Thymus (tissue), 11 donors: ENCODE measurements at regions not wholly inside any gene's neighbourhood (a gene's known extent, or its start where the extent isn't known, plus 50 kb on each side); places are given as distances from the start of the nearest gene placed in this dataset.

Experiments
- DNase-seq, 9 donors: peaks; one replicate each; pipeline ENCODE4 v3.0.0-alpha.2; 2013; ENCODE audit warnings: low spot score in 9 of 9, low read depth in 6 of 9, missing footprints in 1 of 9
- H3K27ac ChIP-seq, 2 donors: one replicate each; pipeline ENCODE4 v1.5.1; 2013; ENCODE audit warnings: control low read depth in 1 of 2, low read depth in 1 of 2, low read length in 1 of 2, mild to moderate bottlenecking in 1 of 2, moderate library complexity in 1 of 2
- H3K27me3 ChIP-seq, 2 donors: one replicate each; pipeline ENCODE4 v1.5.1; 2013; ENCODE audit warnings: low read length in 1 of 2; ENCODE audit not compliant: control insufficient read depth in 2 of 2, insufficient read depth in 1 of 2
- H3K36me3 ChIP-seq, 2 donors: one replicate each; pipeline ENCODE4 v1.5.1; 2013; ENCODE audit warnings: low read length in 1 of 2, mild to moderate bottlenecking in 1 of 2, moderate library complexity in 1 of 2; ENCODE audit not compliant: control insufficient read depth in 2 of 2, insufficient read depth in 2 of 2
- H3K4me1 ChIP-seq, 2 donors: one replicate each; pipeline ENCODE4 v1.5.1; 2013; ENCODE audit warnings: low read length in 2 of 2; ENCODE audit not compliant: control insufficient read depth in 2 of 2, insufficient read depth in 2 of 2
- H3K4me3 ChIP-seq, 2 donors: one replicate each; pipeline ENCODE4 v1.5.1; 2013; ENCODE audit warnings: low read length in 2 of 2, control low read depth in 1 of 2, mild to moderate bottlenecking in 1 of 2
- H3K9me3 ChIP-seq, 2 donors: one replicate each; pipeline ENCODE4 v1.5.1; 2013; ENCODE audit warnings: low read length in 1 of 2, mild to moderate bottlenecking in 1 of 2; ENCODE audit not compliant: control insufficient read depth in 2 of 2, insufficient read depth in 1 of 2
- WGBS: extraction: QIAGEN DNeasy Blood & Tissue Kit; methylation state at CpG from one replicate; pipeline ENCODE4 v1.1.7; 2013; 5-methylcytosine and 5-hydroxymethylcytosine counted together
- donor health status: healthy.

DNA sequence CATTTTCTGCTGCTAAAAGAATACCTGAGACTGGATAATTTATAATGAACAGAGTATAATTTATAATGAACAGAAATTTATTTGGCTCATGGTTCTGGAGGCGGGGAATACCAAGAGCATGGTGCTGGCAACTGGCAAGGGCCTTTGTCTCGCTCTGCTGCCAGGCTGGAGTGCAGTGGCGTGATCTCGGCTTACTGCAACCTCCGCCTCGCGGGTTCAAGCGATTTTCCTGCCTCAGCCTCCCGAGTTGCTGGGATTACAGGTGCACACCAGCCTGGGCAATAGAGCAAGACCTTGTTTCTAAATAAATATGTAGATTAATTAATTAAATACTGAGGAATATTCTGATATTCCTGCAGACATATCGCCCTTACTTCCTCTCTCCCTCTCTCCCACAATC is 1610.8 kb downstream of the SUCLG1 start:
- Histone ChIP-seq H3K4me3 (no peak overlapping the region), H3K27me3 (no peaks in the 10 kb centered on the region), H3K4me1 (no peaks in the 10 kb centered on the region), H3K9me3 (no peaks in the 10 kb centered on the region), H3K27ac (no peak overlapping the region), H3K36me3 (no peaks in the 10 kb centered on the region)
- DNase-seq, result no peak
- WGBS, result 94% methylated on average over 10 of the region's 10 CpGs

DNA sequence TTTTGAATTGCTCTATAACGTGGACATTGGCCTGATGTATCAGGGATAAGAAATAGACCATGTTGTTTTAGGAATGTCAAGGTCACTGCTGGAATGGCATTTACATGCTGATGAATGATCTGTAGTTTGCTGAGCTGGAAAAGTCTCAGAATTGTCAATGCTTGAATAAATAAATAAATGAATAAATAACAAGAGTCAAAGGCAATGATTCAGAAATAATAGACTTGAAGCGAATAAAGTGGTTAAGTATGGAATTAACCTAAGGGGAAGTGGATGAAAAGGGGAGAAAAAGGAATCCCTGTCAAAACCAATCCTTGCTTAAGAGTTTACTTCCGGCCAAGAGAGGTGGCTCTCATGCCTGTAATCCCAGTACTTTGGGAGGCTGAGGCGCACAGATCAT is 1620.0 kb downstream of the SUCLG1 start:
- H3K4me3 ChIP-seq, result no peak overlapping the region
- H3K27ac ChIP-seq, result no peak overlapping the region
- DNase-seq, result no peak
- H3K4me1 ChIP-seq, result no peaks in the 10 kb centered on the region
- no peaks in the 10 kb centered on the region for H3K36me3 ChIP-seq
- H3K9me3 ChIP-seq, result no peaks in the 10 kb centered on the region
- 93% methylated on average over 4 of the region's 4 CpGs for WGBS
- no peaks in the 10 kb centered on the region for H3K27me3 ChIP-seq

DNA sequence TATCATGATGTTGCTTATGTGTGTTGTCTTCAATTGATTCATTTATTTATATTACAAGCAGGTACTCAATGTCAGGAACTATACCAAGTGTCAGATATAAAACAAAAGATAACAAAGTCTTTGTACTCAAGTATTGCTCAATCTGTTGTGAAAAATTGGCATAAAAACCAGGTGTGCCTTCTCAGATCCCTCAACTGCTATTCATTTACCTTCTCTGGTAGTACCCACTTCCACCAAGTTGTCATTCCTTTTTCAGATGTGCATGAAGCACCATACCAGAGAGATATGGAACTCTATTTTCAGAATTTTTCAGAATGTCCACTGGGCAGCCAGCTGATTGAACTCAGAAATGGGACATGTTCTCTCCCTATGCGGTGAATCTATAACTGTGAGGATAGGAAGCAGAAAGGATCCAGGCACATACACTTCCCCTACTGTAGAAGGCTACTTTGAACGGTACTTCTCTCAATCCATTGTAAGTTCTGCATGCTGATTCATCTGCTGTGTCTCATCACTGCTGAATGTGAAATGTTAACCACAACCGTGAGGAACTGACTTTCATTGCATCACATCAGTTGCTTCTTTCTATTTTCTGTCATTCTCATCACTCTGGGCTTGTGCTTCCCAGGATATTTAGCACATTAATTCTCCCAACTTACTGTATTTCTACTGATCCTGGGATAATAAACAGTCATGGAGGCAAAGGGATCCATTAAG is 1621.3 kb downstream of the SUCLG1 start:
- WGBS, result 64% methylated on average over 3 of the region's 3 CpGs
- Histone ChIP-seq H3K4me1 (no peaks in the 10 kb centered on the region), H3K4me3 (no peak overlapping the region)

DNA sequence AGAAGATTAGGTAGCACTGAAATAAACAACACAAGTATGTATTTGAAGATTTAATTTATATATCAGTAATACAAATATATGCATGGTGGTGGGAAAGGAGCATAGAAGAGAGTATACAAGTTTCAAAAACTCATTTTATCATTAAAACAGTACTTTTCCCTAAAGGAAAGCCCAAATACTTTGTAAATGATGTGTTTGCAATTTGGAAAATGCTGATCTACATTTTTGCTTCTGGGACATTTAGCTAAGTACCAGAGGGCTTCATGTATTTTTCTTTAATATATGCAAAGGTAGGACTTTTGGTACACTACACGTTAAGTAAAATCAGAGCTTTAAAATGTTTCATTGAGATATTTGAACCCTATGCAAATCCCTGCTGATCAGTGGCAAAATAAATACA is 1624.2 kb downstream of the SUCLG1 start:
- DNase-seq, result no peak
- H3K4me3 ChIP-seq, result no peak overlapping the region
- 89% methylated on average over 1 of the region's 1 CpG for WGBS
- H3K27ac ChIP-seq, result no peak overlapping the region
- no peaks in the 10 kb centered on the region for H3K9me3 ChIP-seq
- H3K4me1 ChIP-seq, result no peaks in the 10 kb centered on the region
- H3K36me3 ChIP-seq, result no peaks in the 10 kb centered on the region
- no peaks in the 10 kb centered on the region for H3K27me3 ChIP-seq

More for the DNA sequence above, 1621.3 kb downstream of the SUCLG1 start:
- no peaks in the 10 kb centered on the region for H3K9me3 ChIP-seq
- no peaks in the 10 kb centered on the region for H3K27me3 ChIP-seq
- no peak for DNase-seq
- no peak overlapping the region for H3K27ac ChIP-seq
- H3K36me3 ChIP-seq, result no peaks in the 10 kb centered on the region

DNA sequence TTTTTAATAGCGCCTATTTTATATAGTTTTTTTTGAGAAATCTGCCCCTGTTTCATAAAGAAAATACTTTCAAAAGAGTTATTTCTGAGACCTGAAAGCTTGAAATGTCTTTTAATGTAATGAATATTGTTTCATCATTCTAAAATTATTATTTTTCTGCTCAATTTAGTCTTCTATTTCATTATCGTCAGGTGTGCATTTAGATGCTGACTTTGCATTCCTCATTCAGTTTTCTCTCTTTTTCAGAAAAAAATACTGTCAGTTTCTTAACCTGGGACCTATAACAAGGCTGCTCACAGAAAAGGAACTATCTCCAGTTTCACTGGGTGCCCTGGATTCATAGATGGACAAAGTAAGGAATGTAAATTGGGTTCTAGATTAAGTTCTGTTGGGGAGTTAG is 1631.7 kb downstream of the SUCLG1 start:
- no peak for DNase-seq
- H3K27me3 ChIP-seq, result no peaks in the 10 kb centered on the region
- H3K9me3 ChIP-seq, result no peaks in the 10 kb centered on the region
- H3K4me3 ChIP-seq, result no peak overlapping the region
- H3K27ac ChIP-seq, result no peak overlapping the region
- no peaks in the 10 kb centered on the region for H3K4me1 ChIP-seq
- 95% methylated on average over 2 of the region's 2 CpGs for WGBS
- no peaks in the 10 kb centered on the region for H3K36me3 ChIP-seq

DNA sequence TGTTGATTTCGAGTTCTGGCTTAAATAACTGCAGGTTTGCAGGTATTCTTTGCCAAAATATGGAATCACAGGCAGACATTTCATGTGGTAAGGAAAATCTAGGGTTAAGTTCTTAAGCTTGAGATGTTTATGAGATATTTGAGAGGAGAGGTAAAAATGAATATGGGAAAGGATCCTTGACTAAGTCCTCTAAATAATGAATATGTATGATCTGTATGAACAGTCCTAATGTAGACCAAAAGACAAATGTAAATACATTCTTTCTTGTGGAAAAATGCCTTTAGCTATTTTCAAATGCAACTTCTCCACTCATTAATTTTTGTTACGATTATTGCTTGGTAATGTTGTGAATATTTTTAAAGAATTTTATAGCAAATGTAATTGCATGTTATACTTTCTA is 1632.6 kb downstream of the SUCLG1 start:
- Histone ChIP-seq H3K36me3 (no peaks in the 10 kb centered on the region), H3K4me3 (no peak overlapping the region), H3K27me3 (no peaks in the 10 kb centered on the region), H3K9me3 (no peaks in the 10 kb centered on the region), H3K27ac (no peak overlapping the region), H3K4me1 (no peaks in the 10 kb centered on the region)
- WGBS, result 82% methylated on average over 2 of the region's 2 CpGs
- DNase-seq, result no peak

DNA sequence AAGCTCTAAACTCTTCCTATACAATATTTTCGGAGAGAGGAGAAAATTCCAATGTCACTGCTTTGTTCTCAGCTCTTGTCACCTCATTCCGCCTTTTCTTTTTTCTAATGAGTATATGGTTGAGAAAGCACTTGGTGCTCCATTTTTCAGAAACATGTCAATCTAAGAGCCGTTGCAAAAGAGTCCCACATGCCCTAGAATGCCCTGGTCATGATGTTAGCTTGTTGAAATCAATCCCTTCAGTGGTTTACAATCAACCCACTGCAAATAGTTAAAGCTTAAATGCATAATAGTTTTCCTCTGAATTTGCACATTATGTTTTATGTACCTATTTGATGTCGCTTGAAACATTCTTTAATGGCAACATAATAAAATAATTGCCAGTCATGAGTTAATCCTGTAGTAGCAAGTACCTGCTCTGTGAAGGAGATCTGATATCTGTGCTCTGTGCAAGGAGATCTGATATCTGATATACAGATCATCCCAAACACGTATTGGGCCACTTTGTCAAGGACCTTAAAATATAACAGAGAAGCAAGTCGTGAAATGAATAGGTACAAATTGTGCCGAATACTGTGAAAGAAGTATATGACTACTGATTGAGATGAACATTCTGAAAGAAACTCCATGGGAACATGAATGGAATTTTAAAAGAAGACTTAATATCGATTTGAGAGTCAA is 1633.5 kb downstream of the SUCLG1 start:
- DNase-seq, result no peak
- H3K9me3 ChIP-seq, result no peaks in the 10 kb centered on the region
- WGBS, result 89% methylated on average over 8 of the region's 8 CpGs
- no peaks in the 10 kb centered on the region for H3K4me1 ChIP-seq
- no peak overlapping the region for H3K27ac ChIP-seq
- H3K36me3 ChIP-seq, result no peaks in the 10 kb centered on the region
- no peaks in the 10 kb centered on the region for H3K27me3 ChIP-seq
- H3K4me3 ChIP-seq, result no peak overlapping the region

DNA sequence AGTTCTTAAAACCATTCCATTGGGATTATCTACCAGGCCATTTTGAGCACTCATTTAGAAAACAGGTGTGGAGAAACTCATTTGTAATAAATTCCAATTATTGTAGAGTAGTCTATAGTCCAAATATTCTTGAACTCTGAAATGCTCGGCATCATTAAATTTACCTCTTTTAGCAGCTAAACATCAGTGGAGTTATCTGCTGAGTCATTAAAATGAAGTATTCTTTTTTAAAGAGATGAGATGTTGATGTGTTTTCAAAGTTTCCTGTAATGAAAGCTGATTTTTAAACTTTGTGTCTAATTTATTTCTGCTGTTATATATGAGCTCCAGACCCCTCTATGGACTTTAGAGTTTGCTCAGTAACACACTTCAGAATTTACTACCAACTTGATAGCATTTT is 1635.2 kb downstream of the SUCLG1 start:
- Histone ChIP-seq H3K36me3 (no peaks in the 10 kb centered on the region), H3K4me3 (no peak overlapping the region), H3K4me1 (no peaks in the 10 kb centered on the region), H3K9me3 (no peaks in the 10 kb centered on the region), H3K27ac (no peak overlapping the region), H3K27me3 (no peaks in the 10 kb centered on the region)
- no peak for DNase-seq
- 94% methylated on average over 1 of the region's 1 CpG for WGBS

DNA sequence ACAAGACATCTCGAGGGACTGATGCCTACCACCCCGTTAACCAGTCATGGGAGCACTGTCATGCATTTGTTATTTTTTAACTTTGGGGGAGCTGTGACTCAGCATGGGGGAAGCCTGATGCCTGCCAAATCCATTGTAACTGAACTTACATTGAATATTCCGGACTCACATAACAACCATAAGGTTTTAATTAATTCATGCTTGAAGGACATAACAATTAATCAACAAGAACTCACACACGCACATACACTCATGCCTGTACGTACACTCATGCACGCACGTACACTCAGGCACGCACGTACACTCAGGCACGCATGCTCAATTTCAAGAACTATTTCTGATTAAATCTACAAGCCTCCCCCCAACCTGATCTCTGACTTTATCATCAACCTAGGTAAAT is 1639.1 kb downstream of the SUCLG1 start:
- DNase-seq, result no peak
- Histone ChIP-seq H3K36me3 (no peaks in the 10 kb centered on the region), H3K9me3 (no peaks in the 10 kb centered on the region), H3K4me1 (no peaks in the 10 kb centered on the region), H3K4me3 (no peak overlapping the region), H3K27me3 (no peaks in the 10 kb centered on the region), H3K27ac (no peak overlapping the region)
- 97% methylated on average over 10 of the region's 10 CpGs for WGBS
